NCI-H1436 treated with DMSO at 0.1 percent for 48 hours (cell line): ENCODE measurements at regions not wholly inside any gene's neighbourhood (a gene's known extent, or its start where the extent isn't known, plus 50 kb on each side); places are given as distances from the start of the nearest gene placed in this dataset.

Source experiments
- DNase-seq: peaks from one replicate; lab custom pipeline; 2025; lab: John Stamatoyannopoulos, UW

- no peak for DNase-seq
Measured at GRCh38 chr6:144725736-144726522, 440.8 kb downstream of the UTRN start.

GRCh38 chr6:144728804-144729203 lies 443.7 kb downstream of the UTRN start:
- peak; percentile 56 for DNase-seq

- no peak for DNase-seq
Measured at GRCh38 chr6:144729502-144729901, 444.4 kb downstream of the UTRN start.

- DNase-seq: no peak
Measured at GRCh38 chr6:144730088-144730645, 445.0 kb downstream of the UTRN start.

DNA sequence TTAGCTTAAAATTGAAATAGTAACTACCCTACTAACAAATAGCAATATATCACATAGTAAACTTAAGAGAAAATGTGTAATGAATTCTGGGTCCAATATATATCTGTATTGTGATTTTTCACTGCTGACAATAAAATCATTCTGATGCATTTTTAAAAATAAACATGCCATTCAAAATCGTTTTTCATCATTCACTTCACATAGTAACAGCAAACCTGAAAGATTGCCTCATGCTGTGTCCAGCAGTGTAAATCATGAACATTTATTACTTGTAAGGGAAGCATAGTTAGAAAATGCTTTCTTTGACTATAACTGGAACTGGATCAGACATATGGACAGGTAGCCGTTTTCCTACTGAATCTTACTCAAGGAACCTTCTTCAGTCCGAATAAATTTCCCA lies 446.1 kb downstream of the UTRN start:
- no peak for DNase-seq

DNA sequence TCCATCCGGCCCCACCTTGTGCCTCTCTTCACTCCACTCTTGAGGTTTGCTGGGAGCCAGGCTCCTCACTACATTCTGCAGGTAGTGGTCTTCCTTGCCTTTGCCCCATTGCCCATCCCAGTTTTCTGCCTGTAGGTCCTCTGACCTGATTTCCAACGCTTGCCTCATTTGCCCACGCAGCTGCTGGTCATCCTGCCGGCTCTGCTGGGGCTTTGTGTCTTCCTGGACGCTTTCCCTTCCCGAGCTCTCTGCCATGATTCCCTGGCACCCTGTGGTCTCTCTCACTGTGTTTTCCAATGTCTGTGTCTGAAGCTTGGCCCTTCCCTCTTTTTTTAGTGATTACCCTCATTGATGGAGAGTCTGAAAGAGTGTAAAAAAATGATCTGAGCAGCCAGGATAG lies 451.6 kb downstream of the UTRN start:
- no peak for DNase-seq

GRCh38 chr6:144737998-144738397 lies 452.9 kb downstream of the UTRN start:
- DNase-seq: no peak

DNA sequence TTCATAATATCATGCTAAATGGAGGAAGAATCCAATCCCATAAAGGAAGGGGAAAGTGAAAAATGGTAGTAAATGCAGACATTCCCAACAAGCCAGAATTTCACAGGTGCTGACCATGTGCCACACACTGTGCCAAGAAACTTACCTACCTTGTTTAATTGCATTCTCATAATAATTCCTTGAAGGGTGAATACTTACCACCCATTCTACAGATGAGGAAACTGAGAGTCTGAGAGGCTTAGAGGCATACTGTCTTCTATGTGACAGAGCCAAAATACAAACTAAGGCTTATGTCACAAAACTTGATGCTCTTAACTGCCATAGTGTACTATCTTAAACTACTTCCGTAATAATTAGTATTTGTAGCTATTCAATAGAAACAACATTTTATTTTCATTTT lies 454.7 kb downstream of the UTRN start:
- DNase-seq: no peak

DNA sequence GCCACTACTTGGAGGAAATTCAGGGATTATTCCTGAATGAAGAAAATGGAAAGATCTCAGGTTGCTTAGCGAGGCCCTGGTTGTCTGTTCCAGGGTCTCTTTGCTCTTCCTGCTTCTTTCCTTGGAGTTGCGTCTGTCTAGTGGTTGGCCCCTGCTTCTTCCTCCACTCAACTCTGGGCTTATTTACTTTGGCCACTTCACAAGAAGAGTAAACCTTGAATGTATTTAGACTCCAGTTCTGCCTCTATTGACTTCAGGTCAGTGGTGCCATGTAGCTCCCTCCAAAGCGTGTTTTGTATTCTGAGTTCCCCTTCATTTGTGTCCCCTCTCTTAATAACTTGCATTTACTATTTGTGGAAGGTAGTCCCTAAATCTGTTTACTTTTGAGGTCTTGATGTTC lies 456.5 kb downstream of the UTRN start:
- no peak for DNase-seq

- DNase-seq: no peak
Measured at GRCh38 chr6:144742779-144743178, 457.6 kb downstream of the UTRN start.

- peak; percentile 85 for DNase-seq
Measured at GRCh38 chr6:144744720-144745119, 459.6 kb downstream of the UTRN start.

- DNase-seq: peak; percentile 87
Measured at GRCh38 chr6:144745439-144745838, 460.3 kb downstream of the UTRN start.

DNA sequence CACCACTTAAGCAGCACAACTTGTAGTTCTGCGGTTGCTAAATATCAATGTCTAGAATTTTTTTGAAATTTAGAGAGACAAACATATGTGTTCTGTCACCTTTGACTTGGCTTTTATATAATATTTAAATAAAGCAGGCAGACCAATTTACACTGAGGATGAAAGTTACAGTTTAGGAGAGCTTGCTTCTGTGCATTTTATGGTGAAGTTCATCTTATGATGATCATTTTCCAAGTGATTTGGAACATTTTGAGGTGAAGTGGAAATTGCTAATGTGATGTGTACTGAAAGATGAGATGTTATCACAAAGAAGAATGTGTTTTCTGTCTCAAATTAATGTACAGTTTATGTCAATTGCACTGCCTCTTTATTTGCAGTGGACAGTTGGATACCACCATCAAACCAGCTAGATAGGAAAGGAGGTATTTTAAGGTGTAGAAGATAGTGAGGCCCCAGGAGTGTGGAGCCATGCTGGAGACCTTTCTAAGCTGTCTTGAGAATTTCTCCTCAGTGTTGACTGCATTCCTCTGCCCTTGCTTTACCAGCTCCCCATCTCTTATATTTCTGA lies 461.9 kb downstream of the UTRN start:
- DNase-seq: no peak

GRCh38 chr6:144749263-144749662 lies 464.1 kb downstream of the UTRN start:
- peak; percentile 85 for DNase-seq

GRCh38 chr6:144753023-144753705 lies 468.0 kb downstream of the UTRN start:
- no peak for DNase-seq

GRCh38 chr6:144756469-144756868 lies 471.3 kb downstream of the UTRN start:
- no peak for DNase-seq

GRCh38 chr6:144757299-144757698 lies 472.2 kb downstream of the UTRN start:
- DNase-seq: no peak

DNA sequence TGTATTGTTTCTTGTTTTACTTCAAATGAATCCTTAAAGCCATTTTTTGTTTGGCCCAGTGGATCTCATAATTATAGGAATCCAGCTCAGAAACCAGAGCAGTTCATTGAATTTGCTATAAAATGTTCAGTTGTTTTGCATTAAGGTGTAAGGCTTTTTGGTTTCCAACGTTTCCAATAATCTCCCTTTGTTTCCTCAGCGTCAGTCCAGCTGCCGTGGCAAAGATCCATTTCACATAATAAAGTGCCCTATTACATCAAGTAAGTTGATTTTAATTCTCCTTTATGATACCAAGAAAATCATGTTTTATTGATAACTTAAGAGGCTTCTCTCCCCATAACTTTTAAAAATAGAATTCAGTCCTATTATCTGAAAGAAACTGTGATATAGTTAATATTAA lies 472.6 kb downstream of the UTRN start:
- no peak for DNase-seq

DNA sequence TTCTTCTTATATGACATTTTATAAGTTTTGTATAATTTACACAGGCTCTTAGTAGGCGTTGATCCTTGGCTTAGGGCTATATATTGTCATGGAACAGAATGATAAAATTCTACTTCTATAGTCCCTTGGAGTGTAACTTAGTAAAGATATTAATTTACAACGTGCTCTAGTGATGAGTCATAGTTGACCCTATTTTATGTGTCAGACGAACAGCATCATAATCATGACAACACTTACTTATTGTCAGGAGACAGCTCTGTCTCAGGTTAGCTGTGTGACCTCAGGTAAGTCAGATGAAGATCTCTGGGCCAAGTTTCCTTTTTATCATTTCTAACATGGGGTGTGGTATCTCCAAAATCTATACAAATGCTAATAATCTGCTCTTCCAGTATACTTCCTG lies 473.5 kb downstream of the UTRN start:
- no peak for DNase-seq

GRCh38 chr6:144762469-144762868 lies 477.3 kb downstream of the UTRN start:
- no peak for DNase-seq

- DNase-seq: no peak
Measured at GRCh38 chr6:144767051-144767450, 481.9 kb downstream of the UTRN start.

- no peak for DNase-seq
Measured at GRCh38 chr6:144768551-144769075, 483.5 kb downstream of the UTRN start.

DNA sequence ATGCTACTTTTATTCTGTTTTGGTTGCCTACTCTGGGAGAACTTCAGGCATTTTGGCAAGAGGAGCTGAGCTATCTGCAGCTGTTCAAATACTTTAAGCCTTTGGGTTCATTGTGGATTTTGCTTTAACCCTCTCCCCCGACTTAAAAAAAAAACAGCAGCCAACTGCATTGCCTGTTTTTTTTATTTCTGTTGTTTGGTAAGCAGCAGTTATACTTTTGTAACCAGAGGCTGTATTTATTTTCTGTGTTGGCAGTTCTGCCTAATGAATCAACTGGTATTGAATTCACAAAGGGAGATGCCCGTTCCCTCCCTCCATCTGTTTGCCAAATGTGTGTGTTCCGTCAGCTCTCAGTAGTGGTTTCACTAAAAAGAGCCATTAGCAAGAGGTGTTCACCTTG lies 484.0 kb downstream of the UTRN start:
- DNase-seq: peak; percentile 61
